AG04449 (cell line): ENCODE measurements at regions not wholly inside any gene's neighbourhood (a gene's known extent, or its start where the extent isn't known, plus 50 kb on each side); places are given as distances from the start of the nearest gene placed in this dataset.

Experiments used
- CTCF ChIA-PET: fragments of 350-600 bp; formaldehyde crosslinking; extraction: SDS; loops from one replicate; lab custom pipeline; 2021; ENCODE audit warnings: antibody characterized with exemption; lab: Yijun Ruan, JAX
- POLR2A ChIA-PET: fragments of 400-600, 350-600 bp; formaldehyde crosslinking; extraction: SDS; loops from one replicate; lab custom pipeline; 2020; ENCODE audit warnings: antibody characterized with exemption, inconsistent platforms; lab: Yijun Ruan, JAX
- DNase-seq: peaks from one replicate; pipeline ENCODE4 v3.0.0-alpha.2; 2010; ENCODE audit warnings: low read depth, low spot score
- H3K4me3 ChIP-seq: 2 replicates; pipeline ENCODE4 v1.5.1; 2011; ENCODE audit warnings: low read depth, mild to moderate bottlenecking, control low read depth, low read length
- CTCF ChIP-seq: IDR thresholded peaks from one replicate; pipeline ENCODE4 v1.5.1; 2011; ENCODE audit warnings: mild to moderate bottlenecking, moderate library complexity, low read length, control low read depth, inconsistent platforms; ENCODE audit not compliant: insufficient read depth; ENCODE audit errors: missing control alignments

GRCh38 chr2:39532933-39533332 lies 95.8 kb upstream of the MAP4K3 start:
- CTCF ChIA-PET, result interaction anchor here (1.1 to 3.0 kb wide), 3 partner anchors 10 to 154 kb away, joined by 3 to 17 read pairs (median 5); no protein-coding TSS in a partner anchor

GRCh38 chr2:39534095-39534711 lies 97.1 kb upstream of the MAP4K3 start:
- no peak overlapping the region for H3K4me3 ChIP-seq
- ChIA-PET CTCF (interaction anchor here (1.0 kb wide), 1 partner anchor 57 kb away, joined by 3 read pairs; no protein-coding TSS in a partner anchor), POLR2A (no interaction called here)
- TF ChIP-seq CTCF, result no peak
- DNase-seq, result no peak

More at GRCh38 chr2:39532933-39533332, 95.8 kb upstream of the MAP4K3 start:
- DNase-seq, result no peak
- POLR2A ChIA-PET, result no interaction called here
- H3K4me3 ChIP-seq, result no peak overlapping the region
- no peak for TF ChIP-seq CTCF

- TF ChIP-seq CTCF, result no peak
- ChIA-PET CTCF (no interaction called here), POLR2A (no interaction called here)
- no peak for DNase-seq
- H3K4me3 ChIP-seq, result no peak overlapping the region
Observed at GRCh38 chr2:39535636-39536185, 98.6 kb upstream of the MAP4K3 start.

GRCh38 chr2:39537150-39537549 lies 100.1 kb upstream of the MAP4K3 start:
- POLR2A ChIA-PET, result no interaction called here
- H3K4me3 ChIP-seq, result no peak overlapping the region
- no peak for DNase-seq
- CTCF ChIA-PET, result no interaction called here
- no peak for TF ChIP-seq CTCF

GRCh38 chr2:39538718-39539117 lies 101.6 kb upstream of the MAP4K3 start:
- CTCF ChIA-PET, result interaction anchor here (0.8 kb wide), 1 partner anchor 55 kb away, joined by 3 read pairs; no protein-coding TSS in a partner anchor
- POLR2A ChIA-PET, result interaction anchor here (0.6 kb wide), 1 partner anchor 46 kb away, joined by 3 read pairs; no protein-coding TSS in a partner anchor
- H3K4me3 ChIP-seq, result no peak overlapping the region
- DNase-seq, result no peak
- TF ChIP-seq CTCF, result no peak

GRCh38 chr2:39540414-39540813 lies 103.3 kb upstream of the MAP4K3 start:
- no peak overlapping the region for H3K4me3 ChIP-seq
- no peak for DNase-seq
- POLR2A ChIA-PET, result no interaction called here
- CTCF ChIA-PET, result interaction anchor here (0.8 kb wide), 1 partner anchor 156 kb away, joined by 3 read pairs; no protein-coding TSS in a partner anchor
- TF ChIP-seq CTCF, result no peak
